Caco-2 (cell line): ENCODE measurements at regions not wholly inside any gene's neighbourhood (a gene's known extent, or its start where the extent isn't known, plus 50 kb on each side); places are given as distances from the start of the nearest gene placed in this dataset.

Experiments
- BruUV-seq: library from RNA; stranded (reverse); fragments of 400-500 nt; replicated peaks from 2 replicates; lab custom pipeline; 2021; lab: Mats Ljungman, UMichigan
- CTCF ChIA-PET: fragments of 300-600 bp; sonication (Branson Sonifier 250); formaldehyde crosslinking; loops from one replicate; lab custom pipeline; 2022; ENCODE audit warnings: antibody characterized with exemption; lab: Charles Lee
- POLR2A ChIA-PET: fragments of 300-600 bp; sonication (Branson Sonifier 250); formaldehyde crosslinking; loops from one replicate; lab custom pipeline; 2022; ENCODE audit warnings: antibody characterized with exemption; lab: Charles Lee
- DNase-seq, 2 experiments: peaks; one replicate each; pipeline versions ENCODE4 v3.0.0 to v3.0.0-alpha.2; 2020 to 2022
- H3K27me3 ChIP-seq: replicated peaks from 2 replicates; pipeline ENCODE4 v1.6.0; 2011; ENCODE audit warnings: low read length; ENCODE audit not compliant: control insufficient read depth, insufficient read depth
- H3K36me3 ChIP-seq: 2 replicates; pipeline ENCODE4 v1.5.1; 2011; ENCODE audit warnings: low read length; ENCODE audit not compliant: control insufficient read depth, insufficient read depth
- H3K4me1 ChIP-seq: fragments of 250-450 bp; sonication (Bioruptor Pico); 2 replicates; pipeline ENCODE4 v1.5.1; 2020; ENCODE audit warnings: mild to moderate bottlenecking
- H3K4me3 ChIP-seq: 2 replicates; pipeline ENCODE4 v1.5.1; 2011; ENCODE audit warnings: low read depth, mild to moderate bottlenecking, control low read depth, low read length
- H3K9me3 ChIP-seq: fragments of 250-450 bp; sonication (Bioruptor Pico); 2 replicates; pipeline ENCODE4 v1.5.1; 2020; ENCODE audit warnings: mild to moderate bottlenecking, moderate library complexity
- H3K27ac Mint-ChIP-seq: one replicate; pipeline ENCODE4 v1.8.0; 2022; ENCODE audit warnings: mixed read lengths; ENCODE audit not compliant: unreplicated experiment
- H3K27me3 Mint-ChIP-seq: one replicate; pipeline ENCODE4 v1.8.0; 2022; ENCODE audit warnings: mixed read lengths; ENCODE audit not compliant: insufficient read depth, unreplicated experiment
- H3K36me3 Mint-ChIP-seq: one replicate; pipeline ENCODE4 v1.8.0; 2022; ENCODE audit warnings: mild to moderate bottlenecking, mixed read lengths; ENCODE audit not compliant: insufficient read depth, unreplicated experiment
- H3K4me1 Mint-ChIP-seq: one replicate; pipeline ENCODE4 v1.8.0; 2022; ENCODE audit warnings: low read depth, mixed read lengths; ENCODE audit not compliant: unreplicated experiment
- H3K4me3 Mint-ChIP-seq: one replicate; pipeline ENCODE4 v1.8.0; 2022; ENCODE audit warnings: mild to moderate bottlenecking, moderate library complexity, mixed read lengths; ENCODE audit not compliant: unreplicated experiment
- H3K9me3 Mint-ChIP-seq: one replicate; pipeline ENCODE4 v1.8.0; 2022; ENCODE audit warnings: mixed read lengths; ENCODE audit not compliant: unreplicated experiment
- CTCF ChIP-seq, 2 experiments: fragments of 200-600 bp in 1 of 2; IDR thresholded peaks; 1 replicate in 1 of 2; 2 replicates in 1 of 2; pipeline versions ENCODE4 v1.5.1 to v1.8.0; 2011 to 2022; ENCODE audit warnings: antibody characterized with exemption in 1 of 2, control low read depth in 1 of 2, inconsistent platforms in 1 of 2, low read depth in 1 of 2, low read length in 1 of 2, mild to moderate bottlenecking in 1 of 2, moderate library complexity in 1 of 2; ENCODE audit not compliant: insufficient read depth in 1 of 2, severe bottlenecking in 1 of 2, unreplicated experiment in 1 of 2
- intact Hi-C: fragments of 100-400 bp; cut with micrococcal nuclease; formaldehyde crosslinking; loops from one replicate; pipeline ENCODE4 v1.10.0; 2022; ENCODE audit not compliant: unreplicated experiment

GRCh38 chr9:101878734-101879133 is 140.3 kb upstream of the GRIN3A start:
- CTCF ChIA-PET, result no interaction called here
- Histone ChIP-seq H3K9me3 (no peaks in the 10 kb centered on the region), H3K4me1 (no peaks in the 10 kb centered on the region), H3K27me3 (no peaks in the 10 kb centered on the region), H3K36me3 (no peaks in the 10 kb centered on the region), H3K4me3 (no peak overlapping the region)
- intact Hi-C loops, result no loop called here
- no peak for DNase-seq
- no peaks in the 10 kb centered on the region for H3K9me3 Mint-ChIP-seq
- no peak overlapping the region for H3K4me3 Mint-ChIP-seq
- no peak for TF ChIP-seq CTCF (IDR thresholded peaks at IDR 0.05; ENCODE audit: insufficient read depth in 1 of 2, low read depth in 1 of 2, low read length in 1 of 2, severe bottlenecking in 1 of 2, unreplicated experiment in 1 of 2)
- H3K27ac Mint-ChIP-seq, result no peak overlapping the region
- POLR2A ChIA-PET, result no interaction called here
- H3K4me1 Mint-ChIP-seq, result no peaks in the 10 kb centered on the region
- no peaks in the 10 kb centered on the region for H3K27me3 Mint-ChIP-seq
- no TSS peak for BruUV-seq
- no peaks in the 10 kb centered on the region for H3K36me3 Mint-ChIP-seq

- no peaks in the 10 kb centered on the region for H3K9me3 Mint-ChIP-seq
- H3K27me3 ChIP-seq, result no peaks in the 10 kb centered on the region
- no peak overlapping the region for H3K27ac Mint-ChIP-seq
- no peak for TF ChIP-seq CTCF (IDR thresholded peaks at IDR 0.05; ENCODE audit: insufficient read depth in 1 of 2, low read depth in 1 of 2, low read length in 1 of 2, severe bottlenecking in 1 of 2, unreplicated experiment in 1 of 2)
- no peaks in the 10 kb centered on the region for H3K4me1 ChIP-seq
- POLR2A ChIA-PET, result no interaction called here
- H3K4me3 ChIP-seq, result no peak overlapping the region
- intact Hi-C loops, result no loop called here
- no peaks in the 10 kb centered on the region for H3K27me3 Mint-ChIP-seq
- no peaks in the 10 kb centered on the region for H3K36me3 Mint-ChIP-seq
- no peak overlapping the region for H3K4me3 Mint-ChIP-seq
- CTCF ChIA-PET, result no interaction called here
- no peaks in the 10 kb centered on the region for H3K9me3 ChIP-seq
- no peak for DNase-seq
- no peaks in the 10 kb centered on the region for H3K36me3 ChIP-seq
- H3K4me1 Mint-ChIP-seq, result no peaks in the 10 kb centered on the region
- BruUV-seq, result no TSS peak
These were observed 139.0 kb upstream of the GRIN3A start for GRCh38 chr9:101877439-101877838.

- POLR2A ChIA-PET, result no interaction called here
- no peaks in the 10 kb centered on the region for H3K4me1 ChIP-seq
- no peaks in the 10 kb centered on the region for H3K27me3 ChIP-seq
- Mint-ChIP-seq H3K27ac (no peak overlapping the region), H3K36me3 (no peaks in the 10 kb centered on the region), H3K9me3 (no peaks in the 10 kb centered on the region), H3K27me3 (peaks cover 6% of the 10 kb centered on the region), H3K4me3 (no peak overlapping the region), H3K4me1 (no peaks in the 10 kb centered on the region)
- CTCF ChIA-PET, result no interaction called here
- DNase-seq, result no peak
- intact Hi-C loops, result no loop called here
- no TSS peak for BruUV-seq
- H3K36me3 ChIP-seq, result no peaks in the 10 kb centered on the region
- H3K9me3 ChIP-seq, result no peaks in the 10 kb centered on the region
- no peak for TF ChIP-seq CTCF (IDR thresholded peaks at IDR 0.05; ENCODE audit: insufficient read depth in 1 of 2, low read depth in 1 of 2, low read length in 1 of 2, severe bottlenecking in 1 of 2, unreplicated experiment in 1 of 2)
- H3K4me3 ChIP-seq, result no peak overlapping the region
These were observed 123.0 kb upstream of the GRIN3A start for GRCh38 chr9:101861472-101861871.
